A673 (cell line): ENCODE measurements at regions not wholly inside any gene's neighbourhood (a gene's known extent, or its start where the extent isn't known, plus 50 kb on each side); places are given as distances from the start of the nearest gene placed in this dataset.
A peak's percentile ranks its signal among the peaks of the same experiment; 100 is the strongest.

Experiments used
- EZH2 ChIP-seq: fragments of 200-600 bp; sonication (generic); IDR thresholded peaks from 2 replicates; pipeline ENCODE4 v1.6.1; 2017; ENCODE audit warnings: borderline replicate concordance, low read depth, mild to moderate bottlenecking, mixed read lengths, antibody characterized with exemption, low read length; ENCODE audit not compliant: poor library complexity, severe bottlenecking
- TF ChIP-seq, protein P1 (sequence below): fragments of 300-800, 200-600 bp; sonication (generic); conservative IDR thresholded peaks from 2 replicates; pipeline ENCODE4 v1.5.1; 2017; ENCODE audit warnings: low read depth, mild to moderate bottlenecking, antibody characterized with exemption, low read length, moderate library complexity, mixed read lengths

DNA sequence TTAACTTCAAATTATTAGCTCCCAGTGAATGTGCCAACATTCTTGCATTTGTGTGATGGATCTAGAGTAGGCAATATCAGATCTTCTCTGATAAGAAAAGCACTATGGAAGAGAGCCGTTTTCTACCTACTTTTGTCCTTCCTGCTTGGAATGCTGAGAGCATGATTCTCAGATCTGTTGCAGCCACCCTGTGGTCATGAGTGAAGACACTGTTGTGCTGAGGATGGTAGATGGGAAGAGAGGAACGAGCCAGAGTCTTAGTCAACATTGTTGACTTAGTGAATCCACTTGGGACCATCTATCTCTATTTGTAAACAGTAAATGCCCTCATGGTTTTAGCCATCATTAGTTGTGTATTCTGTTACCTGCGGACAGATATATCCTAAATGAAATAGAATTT lies 202.6 kb downstream of the CD109 start:
- TF ChIP-seq, protein P1, sequence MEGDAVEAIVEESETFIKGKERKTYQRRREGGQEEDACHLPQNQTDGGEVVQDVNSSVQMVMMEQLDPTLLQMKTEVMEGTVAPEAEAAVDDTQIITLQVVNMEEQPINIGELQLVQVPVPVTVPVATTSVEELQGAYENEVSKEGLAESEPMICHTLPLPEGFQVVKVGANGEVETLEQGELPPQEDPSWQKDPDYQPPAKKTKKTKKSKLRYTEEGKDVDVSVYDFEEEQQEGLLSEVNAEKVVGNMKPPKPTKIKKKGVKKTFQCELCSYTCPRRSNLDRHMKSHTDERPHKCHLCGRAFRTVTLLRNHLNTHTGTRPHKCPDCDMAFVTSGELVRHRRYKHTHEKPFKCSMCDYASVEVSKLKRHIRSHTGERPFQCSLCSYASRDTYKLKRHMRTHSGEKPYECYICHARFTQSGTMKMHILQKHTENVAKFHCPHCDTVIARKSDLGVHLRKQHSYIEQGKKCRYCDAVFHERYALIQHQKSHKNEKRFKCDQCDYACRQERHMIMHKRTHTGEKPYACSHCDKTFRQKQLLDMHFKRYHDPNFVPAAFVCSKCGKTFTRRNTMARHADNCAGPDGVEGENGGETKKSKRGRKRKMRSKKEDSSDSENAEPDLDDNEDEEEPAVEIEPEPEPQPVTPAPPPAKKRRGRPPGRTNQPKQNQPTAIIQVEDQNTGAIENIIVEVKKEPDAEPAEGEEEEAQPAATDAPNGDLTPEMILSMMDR, result peak; percentile 44; the same call in 1 of the 2 replicates
- TF ChIP-seq EZH2, result no peak
